ENCODE measurements at regions not wholly inside any gene's neighbourhood (a gene's known extent, or its start where the extent isn't known, plus 50 kb on each side); places are given as distances from the start of the nearest gene placed in this dataset.
"Not testable (repeated sequence)": the region's sequence is repeated elsewhere in the genome, so short reads cannot be mapped to it uniquely, and the experiment has no call there.

DNA sequence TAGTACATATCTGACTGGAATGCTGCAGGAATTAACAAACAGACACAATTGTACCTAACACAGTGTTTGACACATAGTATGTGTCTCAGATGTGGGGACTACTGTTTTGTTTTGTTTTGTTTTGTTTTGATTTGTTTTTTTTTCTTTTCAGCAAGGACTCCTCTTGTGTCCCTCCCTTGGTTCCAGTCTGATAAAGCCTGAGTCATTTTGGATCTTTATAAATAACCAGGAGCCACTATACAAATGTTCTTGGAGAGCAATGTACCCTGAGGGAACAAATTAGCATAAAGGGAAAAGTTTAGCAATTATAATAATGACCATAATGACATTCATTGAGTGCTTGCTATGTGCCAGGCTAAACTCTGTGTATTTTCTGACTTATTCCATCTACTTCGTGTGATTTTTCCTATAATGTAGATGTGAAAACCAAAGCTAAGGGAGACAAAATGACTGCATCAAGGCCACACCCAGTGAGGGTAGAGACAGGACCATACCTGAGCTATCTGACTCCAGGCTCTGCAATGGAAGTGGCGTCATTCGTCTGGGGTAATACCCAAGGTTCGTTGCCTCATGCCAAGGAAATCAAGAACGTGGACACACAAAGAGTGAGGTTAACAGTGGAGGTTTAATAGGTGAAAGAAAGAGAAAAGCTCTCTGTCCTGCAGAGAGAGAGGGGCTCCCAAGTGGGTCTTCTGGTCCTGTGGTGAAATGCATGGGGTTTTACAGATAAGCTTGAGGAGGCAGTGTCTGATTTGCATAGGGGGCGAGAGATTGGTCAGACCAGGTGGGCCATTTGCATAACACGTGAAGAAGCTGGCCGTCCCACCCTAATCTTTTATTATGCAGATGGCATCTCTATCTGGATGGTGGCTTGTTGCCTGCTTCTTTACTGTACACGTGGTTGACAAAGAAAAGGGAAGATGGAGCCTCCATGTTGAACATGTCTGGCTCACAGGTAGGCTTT lies 285.5 kb upstream of the SFSWAP start:
- no peak overlapping the region for H3K4me3 ChIP-seq (ENCODE audit: low read length)
- TF ChIP-seq, protein P1, sequence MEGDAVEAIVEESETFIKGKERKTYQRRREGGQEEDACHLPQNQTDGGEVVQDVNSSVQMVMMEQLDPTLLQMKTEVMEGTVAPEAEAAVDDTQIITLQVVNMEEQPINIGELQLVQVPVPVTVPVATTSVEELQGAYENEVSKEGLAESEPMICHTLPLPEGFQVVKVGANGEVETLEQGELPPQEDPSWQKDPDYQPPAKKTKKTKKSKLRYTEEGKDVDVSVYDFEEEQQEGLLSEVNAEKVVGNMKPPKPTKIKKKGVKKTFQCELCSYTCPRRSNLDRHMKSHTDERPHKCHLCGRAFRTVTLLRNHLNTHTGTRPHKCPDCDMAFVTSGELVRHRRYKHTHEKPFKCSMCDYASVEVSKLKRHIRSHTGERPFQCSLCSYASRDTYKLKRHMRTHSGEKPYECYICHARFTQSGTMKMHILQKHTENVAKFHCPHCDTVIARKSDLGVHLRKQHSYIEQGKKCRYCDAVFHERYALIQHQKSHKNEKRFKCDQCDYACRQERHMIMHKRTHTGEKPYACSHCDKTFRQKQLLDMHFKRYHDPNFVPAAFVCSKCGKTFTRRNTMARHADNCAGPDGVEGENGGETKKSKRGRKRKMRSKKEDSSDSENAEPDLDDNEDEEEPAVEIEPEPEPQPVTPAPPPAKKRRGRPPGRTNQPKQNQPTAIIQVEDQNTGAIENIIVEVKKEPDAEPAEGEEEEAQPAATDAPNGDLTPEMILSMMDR (conservative IDR thresholded peaks at IDR 0.05; ENCODE audit: low read length), result no peak
- DNase-seq (ENCODE audit: low read depth), result no peak

DNA sequence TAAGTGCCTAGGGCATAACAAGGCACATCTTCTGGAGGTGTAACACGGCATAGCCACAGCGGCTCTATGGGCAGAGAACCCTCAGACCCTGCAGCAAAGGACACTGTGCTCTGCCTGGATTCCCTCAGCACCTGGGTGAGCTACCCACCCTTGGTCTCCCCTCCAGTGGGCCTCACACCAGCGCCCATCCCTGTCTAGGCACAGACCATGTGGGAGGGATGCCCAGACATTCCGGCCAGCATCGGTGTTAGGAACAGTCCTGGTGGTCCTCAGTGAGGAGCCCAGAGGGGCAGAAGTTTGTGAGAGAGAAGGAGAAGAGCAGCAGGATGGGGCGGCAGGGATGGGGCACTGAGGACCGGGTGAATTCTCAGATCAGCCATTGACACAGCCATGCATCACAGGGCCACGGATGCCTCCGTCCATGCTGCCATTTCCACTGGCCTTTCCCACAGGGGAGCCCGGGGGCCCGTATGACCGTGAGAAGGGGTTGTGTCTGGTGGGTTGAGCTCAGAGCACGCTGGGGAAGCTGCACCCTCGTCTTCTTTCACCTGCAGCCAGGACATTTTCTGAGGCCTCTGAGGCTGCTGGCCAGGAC lies 282.7 kb upstream of the SFSWAP start:
- TF ChIP-seq, protein P1 (conservative IDR thresholded peaks at IDR 0.05; ENCODE audit: low read length), result no peak
- no peak overlapping the region for H3K4me3 ChIP-seq (ENCODE audit: low read length)
- DNase-seq (ENCODE audit: low read depth), result no peak

DNA sequence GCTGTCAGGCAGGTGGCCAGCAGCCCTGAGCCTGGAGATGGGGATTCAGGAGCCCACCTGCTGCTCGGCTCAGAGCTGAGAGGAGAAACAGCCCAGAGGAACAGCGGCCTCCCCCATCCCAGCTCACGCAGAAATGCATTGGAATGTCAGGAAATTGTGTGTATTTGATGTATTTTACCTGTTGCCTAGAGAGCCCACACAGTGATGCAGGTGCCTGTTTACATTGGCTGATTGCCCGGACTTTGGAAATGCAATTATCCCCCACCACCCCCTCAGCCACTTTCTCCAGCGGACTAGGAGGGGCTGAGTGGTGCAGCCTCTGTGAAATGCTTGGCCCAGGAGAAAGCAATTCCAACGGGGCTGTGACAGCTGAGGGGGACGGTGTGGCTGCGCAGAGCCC lies 281.7 kb upstream of the SFSWAP start:
- H3K4me3 ChIP-seq (ENCODE audit: low read length); DNase-seq (ENCODE audit: low read depth): not testable (repeated sequence)

- DNase-seq (ENCODE audit: low read depth); H3K4me3 ChIP-seq (ENCODE audit: low read length): not testable (repeated sequence)
Observed at GRCh38 chr12:131429697-131430096, 281.2 kb upstream of the SFSWAP start.

GRCh38 chr12:131430158-131430742 lies 280.6 kb upstream of the SFSWAP start:
- TF ChIP-seq, protein P1 (conservative IDR thresholded peaks at IDR 0.05; ENCODE audit: low read length), result no peak

GRCh38 chr12:131431126-131431655 lies 279.7 kb upstream of the SFSWAP start:
- not testable (repeated sequence) for DNase-seq (ENCODE audit: low read depth)

More at GRCh38 chr12:131430158-131430742, 280.6 kb upstream of the SFSWAP start:
- H3K4me3 ChIP-seq (ENCODE audit: low read length), result no peak overlapping the region
- no peak for DNase-seq (ENCODE audit: low read depth)

DNA sequence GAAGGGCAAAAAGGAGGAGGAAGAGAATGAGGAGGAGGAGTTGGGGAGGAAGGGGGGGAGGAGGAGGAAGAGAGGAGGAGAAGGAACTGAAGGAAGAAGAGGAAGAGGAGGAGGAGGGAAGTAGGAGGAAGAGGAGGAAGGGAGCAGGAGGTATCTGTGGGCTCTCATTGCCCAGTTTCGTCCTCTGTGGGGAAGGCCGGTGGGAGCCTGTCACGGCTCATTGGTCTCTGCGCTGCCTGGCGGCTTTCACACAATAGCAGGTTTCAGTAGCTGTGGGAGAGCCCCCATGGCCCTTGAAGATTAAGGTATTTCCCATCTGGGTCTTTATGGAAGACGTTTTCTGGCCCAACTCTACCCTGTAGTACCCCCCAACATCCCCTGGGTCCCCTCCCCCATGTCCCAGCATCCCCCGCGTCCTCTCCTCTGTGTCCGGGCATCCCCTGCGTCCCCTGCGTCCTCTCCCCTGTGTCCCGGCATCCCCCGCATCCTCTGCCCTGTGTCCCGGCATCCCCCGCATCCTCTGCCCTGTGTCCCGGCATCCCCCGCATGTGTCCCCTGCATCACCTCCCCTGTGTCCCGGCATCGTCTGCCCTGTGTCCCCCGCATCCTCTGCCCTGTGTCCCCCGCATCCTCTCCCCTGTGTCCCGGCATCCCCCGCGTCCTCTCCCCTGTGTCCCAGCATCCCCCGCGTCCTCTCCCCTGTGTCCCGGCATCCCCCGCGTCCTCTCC lies 278.2 kb upstream of the SFSWAP start:
- no peak for DNase-seq (ENCODE audit: low read depth)
- no peak overlapping the region for H3K4me3 ChIP-seq (ENCODE audit: low read length)
- TF ChIP-seq, protein P1 (conservative IDR thresholded peaks at IDR 0.05; ENCODE audit: low read length), result no peak

More at GRCh38 chr12:131431126-131431655, 279.7 kb upstream of the SFSWAP start:
- not testable (repeated sequence) for H3K4me3 ChIP-seq (ENCODE audit: low read length)

All from AG10803 (cell line).